NCI-H1092 treated with DMSO at 0.1 percent for 48 hours (cell line): ENCODE measurements at regions not wholly inside any gene's neighbourhood (a gene's known extent, or its start where the extent isn't known, plus 50 kb on each side); places are given as distances from the start of the nearest gene placed in this dataset.
A peak's percentile ranks its signal among the peaks of the same experiment; 100 is the strongest.
"Not testable (repeated sequence)": the region's sequence is repeated elsewhere in the genome, so short reads cannot be mapped to it uniquely, and the experiment has no call there.

Experiments
- DNase-seq: peaks from one replicate; lab custom pipeline; 2025; lab: John Stamatoyannopoulos, UW

- DNase-seq, result no peak
Observed at GRCh38 chr7:113301983-113302382, 183.6 kb upstream of the SMIM30 start.

- DNase-seq, result no peak
Observed at GRCh38 chr7:113301141-113301540, 182.8 kb upstream of the SMIM30 start.

GRCh38 chr7:113299748-113300147 lies 181.4 kb upstream of the SMIM30 start:
- DNase-seq, result no peak

- no peak for DNase-seq
Observed at GRCh38 chr7:113298501-113298900, 180.1 kb upstream of the SMIM30 start.

- DNase-seq, result no peak
Observed at GRCh38 chr7:113294750-113295149, 176.4 kb upstream of the SMIM30 start.

- DNase-seq, result no peak
Observed at GRCh38 chr7:113292105-113292504, 173.8 kb upstream of the SMIM30 start.

- no peak for DNase-seq
Observed at GRCh38 chr7:113291058-113291457, 172.7 kb upstream of the SMIM30 start.

- peak; percentile 17 for DNase-seq
Observed at GRCh38 chr7:113289140-113289740, 170.9 kb upstream of the SMIM30 start.

- no peak for DNase-seq
Observed at GRCh38 chr7:113285411-113285810, 167.1 kb upstream of the SMIM30 start.

GRCh38 chr7:113283861-113284260 lies 165.5 kb upstream of the SMIM30 start:
- no peak for DNase-seq

- no peak for DNase-seq
Observed at GRCh38 chr7:113282875-113283274, 164.5 kb upstream of the SMIM30 start.

GRCh38 chr7:113281223-113281622 lies 162.9 kb upstream of the SMIM30 start:
- no peak for DNase-seq

- DNase-seq, result no peak
Observed at GRCh38 chr7:113279256-113279655, 160.9 kb upstream of the SMIM30 start.

GRCh38 chr7:113270790-113271189 lies 152.4 kb upstream of the SMIM30 start:
- DNase-seq, result no peak

GRCh38 chr7:113269592-113269991 lies 151.2 kb upstream of the SMIM30 start:
- not testable (repeated sequence) for DNase-seq

- DNase-seq, result no peak
Observed at GRCh38 chr7:113268757-113269156, 150.4 kb upstream of the SMIM30 start.

- DNase-seq, result no peak
Observed at GRCh38 chr7:113267885-113268284, 149.5 kb upstream of the SMIM30 start.

GRCh38 chr7:113267271-113267670 lies 148.9 kb upstream of the SMIM30 start:
- no peak for DNase-seq

GRCh38 chr7:113263749-113264148 lies 145.4 kb upstream of the SMIM30 start:
- no peak for DNase-seq

- not testable (repeated sequence) for DNase-seq
Observed at GRCh38 chr7:113263215-113263742, 144.9 kb upstream of the SMIM30 start.

GRCh38 chr7:113256883-113257531 lies 138.7 kb upstream of the SMIM30 start:
- no peak for DNase-seq

GRCh38 chr7:113247198-113247597 lies 128.8 kb upstream of the SMIM30 start:
- DNase-seq, result no peak

- DNase-seq, result no peak
Observed at GRCh38 chr7:113246738-113247137, 128.4 kb upstream of the SMIM30 start.

- DNase-seq, result no peak
Observed at GRCh38 chr7:113232885-113233284, 114.5 kb upstream of the SMIM30 start.
